AG04449 (cell line): ENCODE measurements at regions not wholly inside any gene's neighbourhood (a gene's known extent, or its start where the extent isn't known, plus 50 kb on each side); places are given as distances from the start of the nearest gene placed in this dataset.

Source experiments
- CTCF ChIA-PET: fragments of 350-600 bp; formaldehyde crosslinking; extraction: SDS; loops from one replicate; lab custom pipeline; 2021; ENCODE audit warnings: antibody characterized with exemption; lab: Yijun Ruan, JAX
- POLR2A ChIA-PET: fragments of 400-600, 350-600 bp; formaldehyde crosslinking; extraction: SDS; loops from one replicate; lab custom pipeline; 2020; ENCODE audit warnings: antibody characterized with exemption, inconsistent platforms; lab: Yijun Ruan, JAX
- DNase-seq: peaks from one replicate; pipeline ENCODE4 v3.0.0-alpha.2; 2010; ENCODE audit warnings: low read depth, low spot score
- H3K4me3 ChIP-seq: 2 replicates; pipeline ENCODE4 v1.5.1; 2011; ENCODE audit warnings: low read depth, mild to moderate bottlenecking, control low read depth, low read length
- TF ChIP-seq, protein P1 (sequence below): IDR thresholded peaks from one replicate; pipeline ENCODE4 v1.5.1; 2011; ENCODE audit warnings: mild to moderate bottlenecking, moderate library complexity, low read length, control low read depth, inconsistent platforms; ENCODE audit not compliant: insufficient read depth; ENCODE audit errors: missing control alignments

DNA sequence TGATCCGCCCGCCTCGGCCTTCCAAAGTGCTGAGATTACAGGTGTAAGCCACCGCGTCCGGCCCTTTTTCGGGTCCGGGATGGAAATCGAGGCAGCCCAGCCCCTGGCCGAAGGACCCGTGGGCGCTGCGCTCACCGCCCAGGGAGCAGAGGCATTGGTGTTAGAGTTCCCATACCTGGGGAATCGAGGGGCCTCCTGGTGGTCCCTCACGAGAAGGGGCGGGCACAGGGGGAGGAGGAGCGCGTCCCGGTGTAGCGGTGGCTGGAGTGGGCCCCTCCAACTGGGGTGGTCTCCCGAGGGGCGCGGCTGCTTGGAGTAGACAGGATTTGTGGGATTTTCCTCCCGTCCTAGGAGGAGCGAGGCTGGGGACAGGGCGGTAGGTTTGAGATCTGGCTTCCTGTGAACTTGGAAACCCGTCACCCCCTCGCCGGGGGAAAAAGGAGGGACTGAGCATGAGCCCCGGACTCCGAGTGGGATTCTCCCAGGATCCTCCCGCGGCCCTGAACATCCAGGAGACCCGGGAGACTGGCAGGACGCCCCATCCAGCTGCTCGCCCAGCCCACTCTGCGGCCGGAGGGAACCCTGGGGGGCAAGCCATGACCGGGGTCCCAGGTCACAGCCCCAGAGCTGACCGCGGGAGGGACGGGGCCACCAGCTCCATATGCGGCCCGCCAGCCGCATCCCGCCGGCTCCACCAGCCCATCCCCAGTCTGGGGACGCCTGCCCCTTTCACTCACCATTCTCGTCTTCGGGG, 70.9 kb downstream of the ASCL4 start:
- no peak for DNase-seq

DNA sequence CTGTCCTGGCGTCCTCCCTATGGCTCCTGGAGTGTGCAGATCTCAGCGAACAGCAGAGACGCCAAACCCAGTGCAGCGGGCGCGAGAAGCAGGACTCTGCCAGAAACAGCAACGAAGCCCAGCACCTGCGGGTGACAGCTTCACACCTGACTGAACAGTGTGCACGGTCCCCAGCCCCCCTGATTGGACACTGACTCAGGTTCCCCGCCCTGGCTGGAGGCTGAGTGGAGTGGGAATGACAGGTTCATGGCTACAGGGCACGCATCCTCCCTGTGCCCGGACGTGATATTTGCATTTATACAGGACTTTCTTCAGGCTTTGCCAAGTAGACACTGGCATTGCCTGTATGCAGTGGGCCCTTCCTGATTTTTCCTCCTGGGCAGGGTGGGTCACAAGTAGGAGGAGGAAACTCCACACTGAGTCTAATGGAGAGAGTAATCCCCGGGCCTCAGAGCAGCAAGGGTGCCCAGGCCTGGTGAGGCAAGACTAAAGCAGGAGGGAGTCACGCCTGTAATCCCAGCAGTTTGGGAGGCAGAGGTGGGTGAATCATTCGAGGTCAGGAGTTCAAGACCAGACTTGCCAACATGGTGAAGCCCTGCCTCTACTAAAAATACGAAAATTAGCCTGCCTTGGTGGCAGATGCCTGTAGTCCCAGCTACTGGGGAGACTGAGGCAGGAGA, 71.6 kb downstream of the ASCL4 start:
- TF ChIP-seq, protein P1, sequence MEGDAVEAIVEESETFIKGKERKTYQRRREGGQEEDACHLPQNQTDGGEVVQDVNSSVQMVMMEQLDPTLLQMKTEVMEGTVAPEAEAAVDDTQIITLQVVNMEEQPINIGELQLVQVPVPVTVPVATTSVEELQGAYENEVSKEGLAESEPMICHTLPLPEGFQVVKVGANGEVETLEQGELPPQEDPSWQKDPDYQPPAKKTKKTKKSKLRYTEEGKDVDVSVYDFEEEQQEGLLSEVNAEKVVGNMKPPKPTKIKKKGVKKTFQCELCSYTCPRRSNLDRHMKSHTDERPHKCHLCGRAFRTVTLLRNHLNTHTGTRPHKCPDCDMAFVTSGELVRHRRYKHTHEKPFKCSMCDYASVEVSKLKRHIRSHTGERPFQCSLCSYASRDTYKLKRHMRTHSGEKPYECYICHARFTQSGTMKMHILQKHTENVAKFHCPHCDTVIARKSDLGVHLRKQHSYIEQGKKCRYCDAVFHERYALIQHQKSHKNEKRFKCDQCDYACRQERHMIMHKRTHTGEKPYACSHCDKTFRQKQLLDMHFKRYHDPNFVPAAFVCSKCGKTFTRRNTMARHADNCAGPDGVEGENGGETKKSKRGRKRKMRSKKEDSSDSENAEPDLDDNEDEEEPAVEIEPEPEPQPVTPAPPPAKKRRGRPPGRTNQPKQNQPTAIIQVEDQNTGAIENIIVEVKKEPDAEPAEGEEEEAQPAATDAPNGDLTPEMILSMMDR = no peak
- CTCF ChIA-PET = no interaction called here
- DNase-seq = no peak
- POLR2A ChIA-PET = no interaction called here
- no peak overlapping the region for H3K4me3 ChIP-seq

More for the DNA sequence above, 70.9 kb downstream of the ASCL4 start:
- TF ChIP-seq, protein P1 = no peak
- CTCF ChIA-PET = no interaction called here
- no peak overlapping the region for H3K4me3 ChIP-seq
- POLR2A ChIA-PET = no interaction called here

DNA sequence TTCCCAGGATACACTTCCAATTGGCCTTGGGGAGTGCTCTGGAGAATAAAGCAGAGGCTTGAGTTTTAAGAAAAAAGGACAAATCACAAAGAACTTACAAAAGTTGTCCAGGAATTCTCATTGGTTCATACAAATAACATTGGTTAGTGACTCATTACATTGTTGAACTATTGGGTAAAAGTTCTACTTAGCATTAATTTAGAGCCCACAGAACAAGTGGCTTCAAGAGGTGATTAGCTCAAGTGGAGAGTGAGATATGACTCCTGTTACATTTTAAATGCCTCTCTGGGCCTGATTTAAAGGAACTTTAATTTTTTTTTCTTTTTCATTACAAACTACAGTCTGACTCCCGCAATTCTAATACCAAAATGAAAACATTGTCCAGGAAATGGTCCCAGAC, 72.9 kb downstream of the ASCL4 start:
- no peak overlapping the region for H3K4me3 ChIP-seq
- TF ChIP-seq, protein P1 = no peak
- CTCF ChIA-PET = no interaction called here
- DNase-seq = no peak
- POLR2A ChIA-PET = no interaction called here

DNA sequence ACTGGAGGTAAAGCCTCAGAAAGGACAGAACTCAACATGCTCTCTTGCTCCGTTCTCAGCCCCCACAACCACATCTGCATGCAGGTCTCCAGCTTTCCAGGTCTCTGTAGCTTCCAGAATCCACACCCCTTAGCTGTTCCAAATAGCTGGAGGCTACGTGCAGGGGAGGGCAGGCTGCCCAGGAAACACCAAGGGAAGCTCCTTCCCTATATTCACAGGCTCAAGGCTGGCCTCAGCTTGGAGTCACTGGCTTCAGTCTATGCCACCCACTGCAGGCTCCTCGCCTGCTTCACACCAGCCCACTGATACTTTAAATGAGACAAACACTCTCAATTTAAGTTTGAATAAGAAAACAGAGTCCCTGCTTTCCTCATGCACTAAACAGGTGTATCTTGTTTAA, 73.3 kb downstream of the ASCL4 start:
- DNase-seq = no peak
- TF ChIP-seq, protein P1 = no peak
- CTCF ChIA-PET = no interaction called here
- POLR2A ChIA-PET = no interaction called here
- H3K4me3 ChIP-seq = no peak overlapping the region

DNA sequence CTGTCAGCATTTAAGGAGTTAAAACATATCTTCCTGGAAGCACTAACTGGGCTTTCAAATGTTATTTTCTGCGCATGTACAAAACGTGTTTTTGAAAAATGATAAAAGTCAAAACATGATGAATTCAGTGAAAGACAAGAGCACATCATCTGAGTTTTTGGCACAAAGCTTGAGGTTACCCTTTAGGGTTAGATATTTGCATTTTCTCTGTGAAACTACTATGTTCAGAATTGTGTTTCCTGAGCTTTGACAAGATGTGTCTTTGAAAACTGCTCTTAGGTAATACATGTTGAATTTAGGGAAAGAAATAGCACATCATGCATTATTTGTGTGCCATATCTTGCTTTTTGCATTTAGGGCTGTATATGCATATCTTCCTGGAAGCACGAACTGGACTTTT, 79.0 kb downstream of the ASCL4 start:
- DNase-seq = no peak

DNA sequence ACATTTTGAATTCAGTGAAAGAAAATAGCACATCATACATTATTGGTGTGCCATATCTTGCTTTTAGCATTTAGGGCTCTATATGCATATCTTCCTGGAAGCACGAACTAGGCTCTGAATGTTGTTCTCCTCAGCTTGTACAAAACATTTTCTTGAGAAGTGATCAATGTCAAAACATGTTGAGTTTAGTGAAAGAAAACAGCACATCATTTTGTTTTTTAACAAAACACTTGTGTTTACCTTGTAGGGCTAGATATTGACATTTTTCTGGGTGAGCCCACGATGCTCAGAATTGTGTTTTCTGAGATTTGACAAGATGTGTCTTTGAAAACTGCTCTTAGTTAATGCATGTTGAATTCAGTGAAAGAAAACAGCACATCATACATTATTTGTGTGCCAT, 81.0 kb downstream of the ASCL4 start:
- POLR2A ChIA-PET = no interaction called here
- DNase-seq = no peak
- CTCF ChIA-PET = no interaction called here
- H3K4me3 ChIP-seq = no peak overlapping the region
- TF ChIP-seq, protein P1 = no peak

More for the DNA sequence above, 79.0 kb downstream of the ASCL4 start:
- TF ChIP-seq, protein P1 = no peak
- POLR2A ChIA-PET = no interaction called here
- CTCF ChIA-PET = no interaction called here
- no peak overlapping the region for H3K4me3 ChIP-seq
